PC-3 (cell line): ENCODE measurements at regions not wholly inside any gene's neighbourhood (a gene's known extent, or its start where the extent isn't known, plus 50 kb on each side); places are given as distances from the start of the nearest gene placed in this dataset.

Experiments
- ATAC-seq: fragments of 200-7000 bp; cut with Tn5 transposase; 2 replicates; pipeline ENCODE4 v1.9.1; 2020; ENCODE audit warnings: mild to moderate bottlenecking, moderate library complexity
- BruUV-seq: library from RNA; stranded (reverse); fragments of 400-500 nt; replicated peaks from 2 replicates; lab custom pipeline; 2021; lab: Mats Ljungman, UMichigan
- CTCF ChIA-PET: fragments of 300-600 bp; sonication (Branson Sonifier 250); formaldehyde crosslinking; loops from one replicate; lab custom pipeline; 2022; ENCODE audit warnings: antibody characterized with exemption; lab: Charles Lee
- POLR2A ChIA-PET: fragments of 300-600 bp; sonication (Branson Sonifier 250); formaldehyde crosslinking; loops from one replicate; lab custom pipeline; 2022; ENCODE audit warnings: antibody characterized with exemption; ENCODE audit not compliant: unreplicated experiment; lab: Charles Lee
- DNase-seq: peaks from one replicate; pipeline ENCODE4 v3.0.0-alpha.2; 2015
- H2AFZ ChIP-seq: fragments of 300-600 bp; sonication (generic); 2 replicates; pipeline ENCODE4 v1.6.0; 2016; ENCODE audit warnings: antibody characterized with exemption, low read length
- H3F3A ChIP-seq: fragments of 300-600 bp; sonication (generic); one replicate; pipeline ENCODE4 v1.6.0; 2017; ENCODE audit warnings: antibody characterized with exemption, low read length, control low read depth, mild to moderate bottlenecking; ENCODE audit not compliant: unreplicated experiment
- H3K27ac ChIP-seq: fragments of 300-600 bp; sonication (generic); 2 replicates; pipeline ENCODE4 v1.5.1; 2016; ENCODE audit warnings: mild to moderate bottlenecking, low read length
- H3K27me3 ChIP-seq: fragments of 300-600 bp; sonication (generic); 2 replicates; pipeline ENCODE4 v1.6.1; 2016; ENCODE audit warnings: low read length, mixed read lengths
- H3K36me3 ChIP-seq: fragments of 300-600 bp; sonication (generic); 2 replicates; pipeline ENCODE4 v1.6.1; 2016; ENCODE audit warnings: low read depth, mixed run types, low read length, mixed read lengths
- H3K4me1 ChIP-seq: fragments of 300-600 bp; sonication (generic); 2 replicates; pipeline ENCODE4 v1.5.1; 2016; ENCODE audit warnings: low read length; ENCODE audit not compliant: insufficient read depth
- H3K4me2 ChIP-seq: fragments of 300-600 bp; sonication (generic); 2 replicates; pipeline ENCODE4 v1.6.0; 2016; ENCODE audit warnings: low read length
- H3K4me3 ChIP-seq: fragments of 300-600 bp; sonication (generic); 2 replicates; pipeline ENCODE4 v1.5.1; 2016; ENCODE audit warnings: mild to moderate bottlenecking, low read length, mixed read lengths
- H3K79me2 ChIP-seq: fragments of 300-600 bp; sonication (generic); 2 replicates; pipeline ENCODE4 v1.6.1; 2017; ENCODE audit warnings: low read length, mixed read lengths
- H3K9ac ChIP-seq: fragments of 300-600 bp; sonication (generic); 2 replicates; pipeline ENCODE4 v1.6.0; 2016; ENCODE audit warnings: mild to moderate bottlenecking, low read length
- H3K9me2 ChIP-seq: fragments of 300-600 bp; sonication (generic); replicated peaks from 2 replicates; pipeline ENCODE4 v1.6.1; 2016; ENCODE audit warnings: mixed run types, low read length, mixed read lengths
- H3K9me3 ChIP-seq: fragments of 300-600 bp; sonication (generic); 2 replicates; pipeline ENCODE4 v1.6.1; 2016; ENCODE audit warnings: low read length, mixed read lengths
- H4K20me1 ChIP-seq: fragments of 300-600 bp; sonication (generic); 2 replicates; pipeline ENCODE4 v1.6.1; 2016; ENCODE audit warnings: low read length, mixed read lengths
- CTCF ChIP-seq: fragments of 300-600 bp; sonication (generic); conservative IDR thresholded peaks from 2 replicates; pipeline ENCODE4 v1.5.1; 2017; ENCODE audit warnings: antibody characterized with exemption, low read depth, mild to moderate bottlenecking, low read length
- EZH2 ChIP-seq: fragments of 300-600 bp; sonication (generic); IDR thresholded peaks from one replicate; pipeline ENCODE4 v1.6.1; 2017; ENCODE audit warnings: antibody characterized with exemption, mild to moderate bottlenecking, low read length; ENCODE audit not compliant: unreplicated experiment
- EZH2phosphoT487 ChIP-seq: fragments of 300-600 bp; sonication (generic); IDR thresholded peaks from 2 replicates; pipeline ENCODE4 v1.6.1; 2018; ENCODE audit warnings: mild to moderate bottlenecking, antibody characterized with exemption, low read length, borderline replicate concordance
- intact Hi-C: fragments of 100-400 bp; cut with micrococcal nuclease; formaldehyde crosslinking; loops from 2 replicates; pipeline ENCODE4 v1.9.0; 2023

DNA sequence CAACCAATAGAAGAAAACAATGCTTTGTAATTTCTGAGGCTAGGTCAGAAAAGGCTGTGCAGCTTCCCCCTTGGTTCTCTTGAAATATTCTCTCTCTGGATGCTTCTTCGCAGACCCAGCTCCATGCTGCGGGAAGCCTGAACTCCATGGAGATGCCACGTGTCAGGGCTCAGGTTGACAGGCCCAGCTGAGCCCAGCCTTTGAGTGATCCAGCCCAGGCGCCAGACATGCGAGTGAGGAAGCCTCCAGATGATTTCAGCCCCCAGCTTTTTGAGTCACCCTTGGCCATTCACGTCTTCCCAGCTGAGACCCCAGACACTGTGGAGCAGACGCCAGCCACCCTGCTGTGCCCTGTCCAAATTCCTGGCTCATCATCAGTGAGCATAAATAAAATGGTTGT, 378.4 kb upstream of the NRP1 start:
- Histone ChIP-seq H3K36me3 (no peaks in the 10 kb centered on the region), H3K9me2 (0 out of 2 replicates have a peak, but pooled peaks cover 2% of the 10 kb centered on the region), H3K4me2 (no peak overlapping the region), H3F3A (no peaks in the 10 kb centered on the region), H3K4me1 (no peaks in the 10 kb centered on the region), H4K20me1 (no peaks in the 10 kb centered on the region), H3K9me3 (no peaks in the 10 kb centered on the region), H3K27me3 (no peaks in the 10 kb centered on the region), H3K79me2 (no peaks in the 10 kb centered on the region), H2AFZ (no peak overlapping the region), H3K27ac (no peak overlapping the region), H3K4me3 (no peak overlapping the region), H3K9ac (no peak overlapping the region)
- ATAC-seq (no peak), DNase-seq (no peak)
- no peak for TF ChIP-seq EZH2
- TF ChIP-seq EZH2phosphoT487, result no peak
- TF ChIP-seq CTCF, result no peak
- BruUV-seq, result no TSS peak
- ChIA-PET POLR2A (interaction anchor here (0.7 kb wide), 1 partner anchor 17 kb away, joined by 3 read pairs; no protein-coding TSS in a partner anchor), CTCF (no interaction called here)
- intact Hi-C loops, result no loop called here

GRCh38 chr10:33710006-33710405, 375.5 kb upstream of the NRP1 start:
- intact Hi-C loops, result no loop called here
- H3K4me1 ChIP-seq, result peaks cover 23% of the 10 kb centered on the region
- no peak overlapping the region for H3K27ac ChIP-seq
- no TSS peak for BruUV-seq
- 0 out of 2 replicates have a peak, but pooled peaks cover 5% of the 10 kb centered on the region for H3K9me2 ChIP-seq
- no peak overlapping the region for H3K4me3 ChIP-seq
- H3F3A ChIP-seq, result no peaks in the 10 kb centered on the region
- ChIA-PET CTCF (no interaction called here), POLR2A (no interaction called here)
- no peaks in the 10 kb centered on the region for H4K20me1 ChIP-seq
- TF ChIP-seq CTCF (no peak), EZH2 (no peak), EZH2phosphoT487 (no peak)
- H3K27me3 ChIP-seq, result no peaks in the 10 kb centered on the region
- H3K9me3 ChIP-seq, result no peaks in the 10 kb centered on the region
- ATAC-seq, result no peak
- DNase-seq, result no peak
- H3K4me2 ChIP-seq, result no peak overlapping the region
- H3K9ac ChIP-seq, result no peak overlapping the region
- no peak overlapping the region for H2AFZ ChIP-seq
- no peaks in the 10 kb centered on the region for H3K36me3 ChIP-seq
- H3K79me2 ChIP-seq, result no peaks in the 10 kb centered on the region

GRCh38 chr10:33709008-33709753, 374.7 kb upstream of the NRP1 start:
- H3K36me3 ChIP-seq, result no peaks in the 10 kb centered on the region
- ChIA-PET CTCF (no interaction called here), POLR2A (interaction anchor here (0.6 kb wide), 2 partner anchors 403 to 436 kb away, joined by 4 to 18 read pairs; no protein-coding TSS in a partner anchor)
- no peaks in the 10 kb centered on the region for H3K27me3 ChIP-seq
- H3K9ac ChIP-seq, result no peak overlapping the region
- no TSS peak for BruUV-seq
- H4K20me1 ChIP-seq, result no peaks in the 10 kb centered on the region
- H2AFZ ChIP-seq, result no peak overlapping the region
- no peak overlapping the region for H3K4me3 ChIP-seq
- TF ChIP-seq EZH2phosphoT487 (no peak), EZH2 (no peak), CTCF (no peak)
- H3K4me2 ChIP-seq, result no peak overlapping the region
- H3K79me2 ChIP-seq, result no peaks in the 10 kb centered on the region
- 0 out of 2 replicates have a peak, but pooled peaks cover 5% of the 10 kb centered on the region for H3K9me2 ChIP-seq
- intact Hi-C loops, result loop anchor here (10.0 kb wide), 1 partner anchor 256 kb away; no protein-coding TSS in a partner anchor
- peaks cover 29% of the 10 kb centered on the region for H3K4me1 ChIP-seq
- no peak overlapping the region for H3K27ac ChIP-seq
- no peaks in the 10 kb centered on the region for H3K9me3 ChIP-seq
- ATAC-seq (no peak), DNase-seq (no peak)
- no peaks in the 10 kb centered on the region for H3F3A ChIP-seq
